ENCODE measurements at regions not wholly inside any gene's neighbourhood (a gene's known extent, or its start where the extent isn't known, plus 50 kb on each side); places are given as distances from the start of the nearest gene placed in this dataset.

GRCh38 chr11:70494559-70495350 lies 96.4 kb downstream of the CTTN start:
- H3K27ac Mint-ChIP-seq = no peak overlapping the region
- no peaks in the 10 kb centered on the region for H3K27me3 Mint-ChIP-seq
- peaks cover 3% of the 10 kb centered on the region for H3K9me3 Mint-ChIP-seq (ENCODE audit: low read depth)
- H3K36me3 Mint-ChIP-seq (ENCODE audit: insufficient read depth) = peaks cover 10% of the 10 kb centered on the region
- no peaks in the 10 kb centered on the region for H3K4me1 Mint-ChIP-seq (ENCODE audit: low read depth)
- H3K4me3 Mint-ChIP-seq (ENCODE audit: low read depth) = no peak overlapping the region
- DNase-seq (ENCODE audit: low spot score, unreplicated experiment) = no peak
- no peak for TF ChIP-seq CTCF (IDR thresholded peaks at IDR 0.05; ENCODE audit: unreplicated experiment)

- peaks cover 3% of the 10 kb centered on the region for H3K9me3 Mint-ChIP-seq (ENCODE audit: low read depth)
- no peaks in the 10 kb centered on the region for H3K27me3 Mint-ChIP-seq
- no peak for TF ChIP-seq CTCF (IDR thresholded peaks at IDR 0.05; ENCODE audit: unreplicated experiment)
- no peak for DNase-seq (ENCODE audit: low spot score, unreplicated experiment)
- H3K36me3 Mint-ChIP-seq (ENCODE audit: insufficient read depth) = peaks cover 9% of the 10 kb centered on the region
- no peaks in the 10 kb centered on the region for H3K4me1 Mint-ChIP-seq (ENCODE audit: low read depth)
- H3K4me3 Mint-ChIP-seq (ENCODE audit: low read depth) = no peak overlapping the region
- H3K27ac Mint-ChIP-seq = no peak overlapping the region
Measured at GRCh38 chr11:70495351-70496310, 97.3 kb downstream of the CTTN start.

GRCh38 chr11:70496591-70497535 lies 98.5 kb downstream of the CTTN start:
- no peaks in the 10 kb centered on the region for H3K4me1 Mint-ChIP-seq (ENCODE audit: low read depth)
- H3K4me3 Mint-ChIP-seq (ENCODE audit: low read depth) = no peak overlapping the region
- no peaks in the 10 kb centered on the region for H3K27me3 Mint-ChIP-seq
- no peak for DNase-seq (ENCODE audit: low spot score, unreplicated experiment)
- no peak for TF ChIP-seq CTCF (IDR thresholded peaks at IDR 0.05; ENCODE audit: unreplicated experiment)
- peaks cover 3% of the 10 kb centered on the region for H3K36me3 Mint-ChIP-seq (ENCODE audit: insufficient read depth)
- no peaks in the 10 kb centered on the region for H3K9me3 Mint-ChIP-seq (ENCODE audit: low read depth)
- H3K27ac Mint-ChIP-seq = no peak overlapping the region

GRCh38 chr11:70497536-70498075 lies 99.3 kb downstream of the CTTN start:
- Mint-ChIP-seq H3K27ac (no peak overlapping the region), H3K27me3 (no peaks in the 10 kb centered on the region), H3K9me3 (ENCODE audit: low read depth) (no peaks in the 10 kb centered on the region), H3K4me1 (ENCODE audit: low read depth) (no peaks in the 10 kb centered on the region), H3K4me3 (ENCODE audit: low read depth) (no peak overlapping the region), H3K36me3 (ENCODE audit: insufficient read depth) (peaks cover 2% of the 10 kb centered on the region)
- TF ChIP-seq CTCF (IDR thresholded peaks at IDR 0.05; ENCODE audit: unreplicated experiment) = no peak
- DNase-seq (ENCODE audit: low spot score, unreplicated experiment) = no peak
